HCT116 (cell line): ENCODE measurements at regions not wholly inside any gene's neighbourhood (a gene's known extent, or its start where the extent isn't known, plus 50 kb on each side); places are given as distances from the start of the nearest gene placed in this dataset.

Experiments used
- ATAC-seq: fragments of 200-7000 bp; cut with Tn5 transposase; 2 replicates; pipeline ENCODE4 v1.9.1; 2020; ENCODE audit warnings: mild to moderate bottlenecking, moderate library complexity
- BruUV-seq: library from RNA; stranded (reverse); fragments of 400-500 nt; replicated peaks from 2 replicates; lab custom pipeline; 2021; lab: Mats Ljungman, UMichigan
- CTCF ChIA-PET: fragments of 300-600 bp; sonication (Branson Sonifier 250); formaldehyde crosslinking; loops from one replicate; lab custom pipeline; 2021; ENCODE audit warnings: antibody characterized with exemption; lab: Charles Lee
- POLR2A ChIA-PET: fragments of 300-600, 350-600 bp; sonication (Branson Sonifier 250); formaldehyde crosslinking; loops from one replicate; lab custom pipeline; 2021; ENCODE audit warnings: antibody characterized with exemption; lab: Charles Lee
- RAD21 ChIA-PET, 2 experiments: fragments of 300-600 bp; sonication (Branson Sonifier 250); formaldehyde crosslinking; loops; one replicate each; lab custom pipeline; 2023; ENCODE audit warnings: low total read pairs in 2 of 2; ENCODE audit not compliant: uncharacterized antibody in 2 of 2, unreplicated experiment in 2 of 2, low non-redundant PET in 1 of 2; lab: Charles Lee
- DNase-seq: peaks from one replicate; pipeline ENCODE4 v3.0.0-alpha.2; 2010; ENCODE audit warnings: low read depth, low spot score
- H2AFZ ChIP-seq: fragments of 200-600 bp; shearing (Covaris generic), sonication (generic); 2 replicates; pipeline ENCODE4 v1.6.1; 2017; ENCODE audit warnings: low read depth, mixed run types, mixed read lengths, antibody characterized with exemption, low read length; ENCODE audit not compliant: poor library complexity, severe bottlenecking
- H3K27ac ChIP-seq: 2 replicates; pipeline ENCODE4 v1.5.1; 2012; ENCODE audit warnings: low read depth, low read length
- H3K27me3 ChIP-seq: fragments of 200-600 bp; sonication (generic); 2 replicates; pipeline ENCODE4 v1.6.1; 2016; ENCODE audit warnings: mixed run types, low read length, mixed read lengths; ENCODE audit not compliant: insufficient read depth
- H3K36me3 ChIP-seq, 2 experiments: fragments of 200-500 bp in 1 of 2; fragments of 200-600 bp in 1 of 2; sonication (Bioruptor generic) in 1 of 2; sonication (generic) in 1 of 2; 2 replicates each; pipeline versions ENCODE4 v1.5.1 to v1.6.1; 2014 to 2016; ENCODE audit warnings: low read length in 2 of 2, inconsistent platforms in 1 of 2, mixed read lengths in 1 of 2, mixed run types in 1 of 2; ENCODE audit not compliant: insufficient read depth in 2 of 2, control insufficient read depth in 1 of 2
- H3K4me1 ChIP-seq, 2 experiments: fragments of 200-600 bp in 1 of 2; sonication (generic) in 1 of 2; 2 replicates each; pipeline versions ENCODE4 v1.5.1 to v1.6.1; 2012 to 2017; ENCODE audit warnings: low read length in 2 of 2, inconsistent platforms in 1 of 2, mild to moderate bottlenecking in 1 of 2, mixed read lengths in 1 of 2, mixed run types in 1 of 2, moderate library complexity in 1 of 2; ENCODE audit not compliant: insufficient read depth in 2 of 2, control insufficient read depth in 1 of 2
- H3K4me2 ChIP-seq: fragments of 200-600 bp; sonication (generic); 2 replicates; pipeline ENCODE4 v1.6.1; 2017; ENCODE audit warnings: mixed run types, low read length, mixed read lengths
- H3K4me3 ChIP-seq, 2 experiments: fragments of 200-600 bp in 1 of 2; sonication (generic) in 1 of 2; replicated peaks in 1 of 2; 2 replicates each; pipeline ENCODE4 v1.5.1; 2011 to 2016; ENCODE audit warnings: low read length in 2 of 2, control low read depth in 1 of 2, low read depth in 1 of 2, mild to moderate bottlenecking in 1 of 2, mixed read lengths in 1 of 2, mixed run types in 1 of 2
- H3K79me2 ChIP-seq: fragments of 200-600 bp; sonication (generic); 2 replicates; pipeline ENCODE4 v1.6.1; 2017; ENCODE audit warnings: mild to moderate bottlenecking, mixed run types, low read length, moderate library complexity, mixed read lengths; ENCODE audit not compliant: insufficient read depth
- H3K9ac ChIP-seq: fragments of 200-600 bp; sonication (generic); 2 replicates; pipeline ENCODE4 v1.6.1; 2016; ENCODE audit warnings: low read length, mixed read lengths
- H3K9me2 ChIP-seq: fragments of 200-600 bp; sonication (generic), shearing (Covaris generic); 2 replicates; pipeline ENCODE4 v1.6.1; 2017; ENCODE audit warnings: mixed run types, mild to moderate bottlenecking, moderate library complexity; ENCODE audit not compliant: insufficient read depth
- H3K9me3 ChIP-seq, 2 experiments: fragments of 200-500 bp in 1 of 2; fragments of 200-600 bp in 1 of 2; sonication (Bioruptor generic) in 1 of 2; sonication (generic) in 1 of 2; 2 replicates each; pipeline ENCODE4 v1.6.1; 2014 to 2017; ENCODE audit warnings: low read length in 2 of 2, mixed read lengths in 2 of 2, inconsistent platforms in 1 of 2, low read depth in 1 of 2, mild to moderate bottlenecking in 1 of 2, mixed run types in 1 of 2, moderate library complexity in 1 of 2; ENCODE audit not compliant: control insufficient read depth in 1 of 2, insufficient read depth in 1 of 2
- H4K20me1 ChIP-seq: fragments of 200-600 bp; sonication (generic), shearing (Covaris generic); 2 replicates; pipeline ENCODE4 v1.6.1; 2017; ENCODE audit warnings: mixed run types, mild to moderate bottlenecking, moderate library complexity; ENCODE audit not compliant: insufficient read depth
- CBX3 ChIP-seq: IDR thresholded peaks from 2 replicates; pipeline ENCODE4 v1.6.1; 2012; ENCODE audit warnings: low read depth
- CEBPB ChIP-seq: IDR thresholded peaks from 2 replicates; pipeline ENCODE4 v1.6.1; 2012; ENCODE audit warnings: low read depth
- CTCF ChIP-seq, 3 experiments: fragments of 200-600 bp in 1 of 3; sonication (generic) in 1 of 3; IDR thresholded peaks in 2 of 3; conservative IDR thresholded peaks in 1 of 3; 2 replicates each; pipeline ENCODE4 v1.5.1; 2012 to 2017; ENCODE audit warnings: low read depth in 2 of 3, low read length in 2 of 3, antibody characterized with exemption in 1 of 3, borderline replicate concordance in 1 of 3, control low read depth in 1 of 3, mild to moderate bottlenecking in 1 of 3, mixed read lengths in 1 of 3, mixed run types in 1 of 3, moderate library complexity in 1 of 3; ENCODE audit not compliant: insufficient read depth in 1 of 3
- EGR1 ChIP-seq: IDR thresholded peaks from 2 replicates; pipeline ENCODE4 v1.6.1; 2012; ENCODE audit warnings: low read depth
- ELF1 ChIP-seq: IDR thresholded peaks from 2 replicates; pipeline ENCODE4 v1.6.1; 2012; ENCODE audit warnings: low read depth, borderline replicate concordance
- EZH2phosphoT487 ChIP-seq: fragments of 200-600 bp; IDR thresholded peaks from 2 replicates; pipeline ENCODE4 v1.6.1; 2018; ENCODE audit warnings: antibody characterized with exemption, borderline replicate concordance
- FOSL1 ChIP-seq: IDR thresholded peaks from 2 replicates; pipeline ENCODE4 v1.6.1; 2012; ENCODE audit warnings: low read depth
- JUND ChIP-seq: IDR thresholded peaks from 2 replicates; pipeline ENCODE4 v1.6.1; 2012
- POLR2A ChIP-seq: IDR thresholded peaks from 2 replicates; pipeline ENCODE4 v1.7.0; 2011; ENCODE audit warnings: borderline replicate concordance; ENCODE audit not compliant: insufficient read depth, insufficient read length; ENCODE audit errors: extremely low read depth
- RAD21 ChIP-seq: IDR thresholded peaks from 2 replicates; pipeline ENCODE4 v1.6.1; 2012; ENCODE audit warnings: low read depth, mild to moderate bottlenecking
- SIN3A ChIP-seq: IDR thresholded peaks from 2 replicates; pipeline ENCODE4 v1.6.1; 2012; ENCODE audit warnings: low read depth
- SP1 ChIP-seq: IDR thresholded peaks from 2 replicates; pipeline ENCODE4 v1.6.1; 2012; ENCODE audit warnings: low read depth
- SRF ChIP-seq: IDR thresholded peaks from 2 replicates; pipeline ENCODE4 v1.6.1; 2012; ENCODE audit warnings: low read depth
- YY1 ChIP-seq: IDR thresholded peaks from 2 replicates; pipeline ENCODE4 v1.6.1; 2011; ENCODE audit warnings: low read length, low read depth, moderate library complexity, mild to moderate bottlenecking; ENCODE audit not compliant: insufficient replicate concordance; ENCODE audit errors: extremely low read depth
- ZFX ChIP-seq: fragments of 450-650 bp; IDR thresholded peaks from 2 replicates; pipeline ENCODE4 v1.6.1; 2017
- intact Hi-C: fragments of 100-400 bp; cut with micrococcal nuclease; formaldehyde crosslinking; loops from 2 replicates; pipeline ENCODE4 v1.10.0; 2022
- TF ChIP-seq, protein P1 (sequence below): IDR thresholded peaks from 2 replicates; pipeline ENCODE4 v1.6.1; 2012
- TF ChIP-seq, protein P2 (sequence below): IDR thresholded peaks from 2 replicates; pipeline ENCODE4 v1.6.1; 2011; ENCODE audit warnings: mild to moderate bottlenecking, low read length, moderate library complexity; ENCODE audit not compliant: insufficient replicate concordance; ENCODE audit errors: extremely low read depth
- TF ChIP-seq, protein P3 (sequence below): IDR thresholded peaks from 2 replicates; pipeline ENCODE4 v1.6.1; 2012; ENCODE audit warnings: low read depth

- Histone ChIP-seq H3K4me1 (no peaks in the 10 kb centered on the region), H3K9me2 (no peaks in the 10 kb centered on the region), H3K36me3 (no peaks in the 10 kb centered on the region), H3K9me3 (no peaks in the 10 kb centered on the region), H3K4me3 (no peak overlapping the region), H3K9ac (no peak overlapping the region), H3K27me3 (no peaks in the 10 kb centered on the region), H4K20me1 (no peaks in the 10 kb centered on the region), H3K79me2 (no peaks in the 10 kb centered on the region), H3K27ac (no peak overlapping the region), H3K4me2 (no peak overlapping the region), H2AFZ (no peak overlapping the region)
- CTCF ChIA-PET, result no interaction called here
- BruUV-seq, result no TSS peak
- TF ChIP-seq EGR1, result no peak
- no peak for TF ChIP-seq FOSL1
- no peak for TF ChIP-seq EZH2phosphoT487
- no peak for TF ChIP-seq POLR2A
- TF ChIP-seq SRF, result no peak
- TF ChIP-seq, protein P1, sequence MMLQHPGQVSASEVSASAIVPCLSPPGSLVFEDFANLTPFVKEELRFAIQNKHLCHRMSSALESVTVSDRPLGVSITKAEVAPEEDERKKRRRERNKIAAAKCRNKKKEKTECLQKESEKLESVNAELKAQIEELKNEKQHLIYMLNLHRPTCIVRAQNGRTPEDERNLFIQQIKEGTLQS, result no peak
- TF ChIP-seq RAD21, result no peak
- no peak for TF ChIP-seq YY1
- TF ChIP-seq CEBPB, result no peak
- TF ChIP-seq ELF1, result no peak
- TF ChIP-seq CTCF (IDR thresholded peaks at IDR 0.05 in 2 of 3, conservative IDR thresholded peaks at IDR 0.05 in 1 of 3; ENCODE audit: borderline replicate concordance in 1 of 3, insufficient read depth in 1 of 3, low read depth in 2 of 3, low read length in 2 of 3), result no peak
- TF ChIP-seq, protein P2, sequence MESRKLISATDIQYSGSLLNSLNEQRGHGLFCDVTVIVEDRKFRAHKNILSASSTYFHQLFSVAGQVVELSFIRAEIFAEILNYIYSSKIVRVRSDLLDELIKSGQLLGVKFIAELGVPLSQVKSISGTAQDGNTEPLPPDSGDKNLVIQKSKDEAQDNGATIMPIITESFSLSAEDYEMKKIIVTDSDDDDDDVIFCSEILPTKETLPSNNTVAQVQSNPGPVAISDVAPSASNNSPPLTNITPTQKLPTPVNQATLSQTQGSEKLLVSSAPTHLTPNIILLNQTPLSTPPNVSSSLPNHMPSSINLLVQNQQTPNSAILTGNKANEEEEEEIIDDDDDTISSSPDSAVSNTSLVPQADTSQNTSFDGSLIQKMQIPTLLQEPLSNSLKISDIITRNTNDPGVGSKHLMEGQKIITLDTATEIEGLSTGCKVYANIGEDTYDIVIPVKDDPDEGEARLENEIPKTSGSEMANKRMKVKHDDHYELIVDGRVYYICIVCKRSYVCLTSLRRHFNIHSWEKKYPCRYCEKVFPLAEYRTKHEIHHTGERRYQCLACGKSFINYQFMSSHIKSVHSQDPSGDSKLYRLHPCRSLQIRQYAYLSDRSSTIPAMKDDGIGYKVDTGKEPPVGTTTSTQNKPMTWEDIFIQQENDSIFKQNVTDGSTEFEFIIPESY, result no peak
- no peak for TF ChIP-seq ZFX
- no peak for TF ChIP-seq CBX3
- no peak for TF ChIP-seq JUND
- no peak for TF ChIP-seq SP1
- TF ChIP-seq, protein P3, sequence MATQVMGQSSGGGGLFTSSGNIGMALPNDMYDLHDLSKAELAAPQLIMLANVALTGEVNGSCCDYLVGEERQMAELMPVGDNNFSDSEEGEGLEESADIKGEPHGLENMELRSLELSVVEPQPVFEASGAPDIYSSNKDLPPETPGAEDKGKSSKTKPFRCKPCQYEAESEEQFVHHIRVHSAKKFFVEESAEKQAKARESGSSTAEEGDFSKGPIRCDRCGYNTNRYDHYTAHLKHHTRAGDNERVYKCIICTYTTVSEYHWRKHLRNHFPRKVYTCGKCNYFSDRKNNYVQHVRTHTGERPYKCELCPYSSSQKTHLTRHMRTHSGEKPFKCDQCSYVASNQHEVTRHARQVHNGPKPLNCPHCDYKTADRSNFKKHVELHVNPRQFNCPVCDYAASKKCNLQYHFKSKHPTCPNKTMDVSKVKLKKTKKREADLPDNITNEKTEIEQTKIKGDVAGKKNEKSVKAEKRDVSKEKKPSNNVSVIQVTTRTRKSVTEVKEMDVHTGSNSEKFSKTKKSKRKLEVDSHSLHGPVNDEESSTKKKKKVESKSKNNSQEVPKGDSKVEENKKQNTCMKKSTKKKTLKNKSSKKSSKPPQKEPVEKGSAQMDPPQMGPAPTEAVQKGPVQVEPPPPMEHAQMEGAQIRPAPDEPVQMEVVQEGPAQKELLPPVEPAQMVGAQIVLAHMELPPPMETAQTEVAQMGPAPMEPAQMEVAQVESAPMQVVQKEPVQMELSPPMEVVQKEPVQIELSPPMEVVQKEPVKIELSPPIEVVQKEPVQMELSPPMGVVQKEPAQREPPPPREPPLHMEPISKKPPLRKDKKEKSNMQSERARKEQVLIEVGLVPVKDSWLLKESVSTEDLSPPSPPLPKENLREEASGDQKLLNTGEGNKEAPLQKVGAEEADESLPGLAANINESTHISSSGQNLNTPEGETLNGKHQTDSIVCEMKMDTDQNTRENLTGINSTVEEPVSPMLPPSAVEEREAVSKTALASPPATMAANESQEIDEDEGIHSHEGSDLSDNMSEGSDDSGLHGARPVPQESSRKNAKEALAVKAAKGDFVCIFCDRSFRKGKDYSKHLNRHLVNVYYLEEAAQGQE, result no peak
- no peak for TF ChIP-seq SIN3A
- POLR2A ChIA-PET, result no interaction called here
- ATAC-seq (no peak), DNase-seq (no peak)
- RAD21 ChIA-PET, result no interaction called here
- intact Hi-C loops, result no loop called here
These were observed 1189.5 kb downstream of the ZPLD1 start for GRCh38 chr3:103624271-103624670.
